Tibial artery (tissue), 4 donors: ENCODE measurements at regions not wholly inside any gene's neighbourhood (a gene's known extent, or its start where the extent isn't known, plus 50 kb on each side); places are given as distances from the start of the nearest gene placed in this dataset.

Experiments used
- DNase-seq, 2 donors: peaks; one replicate each; pipeline ENCODE4 v3.0.0-alpha.2; 2019
- H3K27ac ChIP-seq, 2 donors: fragments of 200-600 bp; sonication (generic) in 1 of 2; 1 replicate in 1 of 2; 2 replicates in 1 of 2; pipeline ENCODE4 v1.5.1; 2018 to 2019; ENCODE audit warnings: mild to moderate bottlenecking in 1 of 2
- H3K27me3 ChIP-seq, 2 donors: fragments of 200-600 bp; sonication (generic) in 1 of 2; one replicate each; pipeline versions ENCODE4 v1.5.1 to v1.6.0; 2016 to 2019
- H3K36me3 ChIP-seq, 3 donors: fragments of 200-600 bp; sonication (generic) in 2 of 3; one replicate each; pipeline ENCODE4 v1.5.1; 2016 to 2019; ENCODE audit warnings: mild to moderate bottlenecking in 2 of 3
- H3K4me1 ChIP-seq, 4 donors: fragments of 200-600 bp; sonication (generic) in 2 of 4; 1 replicate in 3 of 4; 2 replicates in 1 of 4; pipeline ENCODE4 v1.5.1; 2016 to 2019
- H3K4me3 ChIP-seq, 2 donors: fragments of 200-600 bp; sonication (generic) in 1 of 2; 1 replicate in 1 of 2; 2 replicates in 1 of 2; pipeline ENCODE4 v1.5.1; 2018 to 2019; ENCODE audit warnings: mild to moderate bottlenecking in 2 of 2
- H3K9me3 ChIP-seq, 3 donors: fragments of 200-600 bp; sonication (generic) in 1 of 3; one replicate each; pipeline ENCODE4 v1.5.1; 2016 to 2019
- CTCF ChIP-seq, 2 experiments: fragments of 200-600 bp in 1 of 2; fragments of 450-650 bp in 1 of 2; IDR thresholded peaks; one replicate each; pipeline ENCODE4 v1.5.1; 2017 to 2019; ENCODE audit warnings: antibody characterized with exemption in 2 of 2, mild to moderate bottlenecking in 1 of 2, moderate library complexity in 1 of 2
- intact Hi-C: fragments of 100-400 bp; cut with DNase I; formaldehyde crosslinking; loops from one replicate; pipeline ENCODE4 v1.15.0; 2023; ENCODE audit warnings: low total_unique reads

- H3K27me3 ChIP-seq: peaks cover 0 to 4% of the 10 kb centered on the region in 2 donors
- no peaks in the 10 kb centered on the region for H3K9me3 ChIP-seq
- intact Hi-C loops: no loop called here
- no peak for TF ChIP-seq CTCF (IDR thresholded peaks at IDR 0.05)
- H3K4me1 ChIP-seq: no peaks in the 10 kb centered on the region
- no peaks in the 10 kb centered on the region for H3K36me3 ChIP-seq
- no peak overlapping the region for H3K4me3 ChIP-seq
- no peak overlapping the region for H3K27ac ChIP-seq
- no peak for DNase-seq
These were observed 197.3 kb downstream of the HUNK start for GRCh38 chr21:32070126-32070525.

DNA sequence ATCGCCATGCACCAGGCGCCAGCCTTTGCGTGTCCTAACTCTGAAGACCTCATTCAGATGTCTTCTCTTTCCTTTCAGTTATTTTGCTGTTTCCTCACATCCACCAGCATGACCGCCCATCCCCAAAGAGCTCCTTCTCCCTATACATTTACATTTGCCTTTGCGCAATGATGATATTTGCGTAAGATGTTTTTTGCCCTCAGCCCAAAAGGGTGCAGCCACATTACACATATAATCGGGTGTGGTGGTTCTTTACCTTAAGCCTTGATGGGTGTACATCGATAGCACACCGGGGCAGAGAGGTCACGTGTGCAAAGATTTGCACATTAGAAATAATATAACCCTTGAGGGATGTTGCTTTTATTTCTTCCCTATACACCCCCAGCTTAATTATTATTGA lies 192.8 kb downstream of the HUNK start:
- Histone ChIP-seq H3K4me1 (no peaks in the 10 kb centered on the region), H3K4me3 (no peak overlapping the region), H3K9me3 (no peaks in the 10 kb centered on the region), H3K27ac (no peak overlapping the region), H3K36me3 (no peaks in the 10 kb centered on the region), H3K27me3 (peaks cover 0 to 4% of the 10 kb centered on the region in 2 donors)
- DNase-seq: no peak
- intact Hi-C loops: no loop called here
- TF ChIP-seq CTCF (IDR thresholded peaks at IDR 0.05): no peak

DNA sequence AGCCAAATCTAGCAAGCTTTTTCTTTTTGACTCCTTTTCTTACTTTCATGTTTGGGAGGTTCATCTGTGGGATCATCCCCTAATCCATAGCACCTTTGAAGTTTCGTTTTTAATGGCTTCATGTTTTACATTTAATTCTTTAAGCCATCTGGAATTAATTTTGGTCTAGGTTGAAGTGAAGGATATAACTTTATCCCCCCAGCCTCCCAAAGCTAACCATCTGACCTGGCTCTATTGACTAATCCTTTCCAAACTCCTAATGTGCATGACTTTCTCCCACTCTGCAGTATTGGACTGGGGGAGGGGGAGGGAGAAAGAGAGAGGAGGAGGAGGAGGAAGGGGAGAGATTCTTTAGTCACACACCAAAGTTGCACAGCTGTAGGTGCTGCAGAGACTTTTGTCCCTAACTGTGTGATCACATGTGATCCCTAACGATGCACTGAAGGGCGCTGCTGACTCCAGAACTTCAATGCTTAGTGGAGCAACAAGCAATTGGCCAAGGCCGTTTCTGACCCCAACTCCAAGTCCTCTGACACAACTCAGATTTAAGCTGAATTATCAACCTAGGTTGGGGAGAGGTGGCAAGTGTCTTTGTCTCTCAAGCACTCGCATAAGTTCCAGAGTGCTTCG lies 191.6 kb downstream of the HUNK start:
- H3K27ac ChIP-seq: no peak overlapping the region
- H3K4me1 ChIP-seq: no peaks in the 10 kb centered on the region
- peaks cover 0 to 4% of the 10 kb centered on the region in 2 donors for H3K27me3 ChIP-seq
- no peaks in the 10 kb centered on the region for H3K36me3 ChIP-seq
- intact Hi-C loops: no loop called here
- no peak for DNase-seq
- no peaks in the 10 kb centered on the region for H3K9me3 ChIP-seq
- H3K4me3 ChIP-seq: no peak overlapping the region
- TF ChIP-seq CTCF (IDR thresholded peaks at IDR 0.05): no peak

DNA sequence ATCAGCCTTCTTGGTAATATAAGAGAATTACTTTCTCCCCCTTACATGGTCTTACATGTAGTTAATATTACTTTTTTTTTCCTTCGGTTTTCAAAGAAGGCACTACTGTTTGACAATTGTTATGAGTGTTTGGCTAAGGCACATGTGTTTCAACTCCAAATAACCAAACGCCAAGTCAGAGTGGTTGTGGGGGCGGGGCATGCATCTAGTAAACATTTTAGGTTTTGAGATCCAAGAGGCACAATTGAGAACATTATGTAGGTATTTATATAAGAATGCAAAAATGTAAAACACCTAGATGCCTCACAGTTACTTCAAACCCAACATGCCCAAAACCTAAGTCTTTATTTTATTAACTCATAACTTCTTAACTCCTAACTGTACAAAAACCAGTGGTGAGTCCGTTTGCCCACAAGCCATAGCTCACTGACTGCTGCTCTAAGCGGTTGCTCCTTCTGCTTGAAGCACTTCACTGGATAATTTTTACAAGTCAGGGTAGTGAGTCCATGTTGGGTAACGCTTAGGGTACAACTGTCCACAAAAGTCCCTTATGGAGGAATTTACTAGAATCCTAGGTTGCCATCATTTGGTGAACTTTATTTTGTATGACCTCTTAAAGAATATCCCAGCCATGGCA lies 189.9 kb downstream of the HUNK start:
- TF ChIP-seq CTCF (IDR thresholded peaks at IDR 0.05): no peak
- H3K27ac ChIP-seq: no peak overlapping the region
- H3K4me3 ChIP-seq: no peak overlapping the region
- H3K36me3 ChIP-seq: no peaks in the 10 kb centered on the region
- H3K27me3 ChIP-seq: peaks cover 0 to 4% of the 10 kb centered on the region in 2 donors
- intact Hi-C loops: no loop called here
- H3K4me1 ChIP-seq: no peaks in the 10 kb centered on the region
- DNase-seq: no peak
- no peaks in the 10 kb centered on the region for H3K9me3 ChIP-seq

- Histone ChIP-seq H3K4me3 (no peak overlapping the region), H3K9me3 (no peaks in the 10 kb centered on the region), H3K27me3 (peaks cover 0 to 4% of the 10 kb centered on the region in 2 donors), H3K4me1 (no peaks in the 10 kb centered on the region), H3K27ac (no peak overlapping the region), H3K36me3 (no peaks in the 10 kb centered on the region)
- no peak for DNase-seq
- TF ChIP-seq CTCF (IDR thresholded peaks at IDR 0.05): no peak
- intact Hi-C loops: no loop called here
These were observed 188.9 kb downstream of the HUNK start for GRCh38 chr21:32061729-32062128.
